ENCODE measurements at regions not wholly inside any gene's neighbourhood (a gene's known extent, or its start where the extent isn't known, plus 50 kb on each side); places are given as distances from the start of the nearest gene placed in this dataset.
A peak's percentile ranks its signal among the peaks of the same experiment; 100 is the strongest.

DNA sequence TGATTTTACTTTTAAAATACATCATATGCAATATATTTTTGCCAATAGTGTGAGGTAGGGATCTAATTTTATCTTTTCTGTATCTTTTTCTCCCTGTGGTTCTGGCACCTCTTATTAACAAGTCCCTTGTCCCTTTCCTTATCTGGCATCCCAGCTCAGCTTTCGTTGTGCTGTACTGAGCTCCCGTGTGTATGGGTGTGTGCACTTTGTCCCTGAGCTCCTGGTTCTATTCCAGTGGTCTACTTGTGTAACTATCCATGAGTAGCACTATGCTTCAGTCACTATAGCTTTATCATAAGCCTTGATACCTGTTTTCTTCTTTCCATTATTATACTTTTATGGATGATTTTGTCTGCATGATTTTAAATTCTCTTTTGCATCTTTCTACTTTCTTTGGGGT is 401.4 kb upstream of the POU3F3 start:
- no peak for DNase-seq

DNA sequence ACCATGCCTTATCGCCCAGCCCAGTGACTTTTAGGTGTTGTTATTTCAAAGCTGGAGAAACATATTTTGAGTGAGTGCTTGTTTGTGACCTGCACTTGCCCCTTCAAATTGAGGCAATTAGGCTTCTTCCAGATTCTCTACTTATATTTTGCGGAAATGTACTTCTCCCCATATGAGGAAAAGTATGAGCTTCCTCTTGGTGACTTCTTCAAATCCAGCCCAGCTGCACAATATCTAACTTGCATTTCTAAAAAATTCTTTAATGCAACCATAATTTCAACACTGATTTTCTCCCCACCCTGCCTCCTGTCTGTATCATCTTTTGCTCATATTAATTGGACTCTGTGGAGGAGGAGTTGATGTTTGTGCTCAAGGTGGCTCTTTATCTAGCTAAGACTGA is 391.2 kb upstream of the POU3F3 start:
- DNase-seq: no peak

DNA sequence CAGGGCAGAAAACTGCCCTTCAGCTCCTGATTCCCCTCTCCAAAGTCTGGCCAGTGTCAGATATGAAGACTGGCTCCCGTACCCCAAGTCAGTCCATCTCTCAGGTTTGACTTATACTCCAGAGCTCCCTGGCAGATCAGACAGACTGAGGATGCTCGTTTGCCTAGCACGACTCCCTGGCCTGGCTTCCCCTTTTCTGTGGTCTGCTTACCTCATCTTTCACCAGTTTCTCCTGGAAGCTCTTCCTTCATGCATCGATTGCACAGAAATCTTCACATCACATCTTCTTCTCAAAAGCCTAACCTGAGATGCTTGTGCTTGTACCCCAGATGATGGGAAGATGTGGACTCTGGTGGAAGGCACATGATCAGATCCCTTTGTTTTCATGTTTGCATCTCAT is 387.9 kb upstream of the POU3F3 start:
- DNase-seq: no peak

DNA sequence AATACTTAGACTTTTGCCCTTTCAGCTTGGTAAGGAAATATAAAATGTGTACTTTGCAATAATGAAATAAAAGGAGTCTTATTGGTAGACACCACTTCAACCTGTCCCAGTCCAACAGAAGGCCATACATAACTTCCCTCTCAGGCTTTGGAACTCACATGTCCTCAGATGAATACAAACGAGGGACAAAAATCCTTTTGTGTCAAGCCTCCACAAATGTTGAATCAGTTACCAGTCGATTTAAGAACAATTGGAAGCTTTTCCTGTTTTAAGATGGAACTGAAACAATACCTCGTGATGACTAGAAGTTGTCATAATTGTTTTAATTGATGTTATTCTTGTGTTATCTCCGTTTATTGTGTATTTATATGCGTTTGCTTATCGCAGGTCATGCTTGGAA is 385.1 kb upstream of the POU3F3 start:
- no peak for DNase-seq

- DNase-seq: no peak
Measured at GRCh38 chr2:104472076-104472475, 381.8 kb upstream of the POU3F3 start.

GRCh38 chr2:104473546-104473945 is 380.4 kb upstream of the POU3F3 start:
- DNase-seq: no peak

DNA sequence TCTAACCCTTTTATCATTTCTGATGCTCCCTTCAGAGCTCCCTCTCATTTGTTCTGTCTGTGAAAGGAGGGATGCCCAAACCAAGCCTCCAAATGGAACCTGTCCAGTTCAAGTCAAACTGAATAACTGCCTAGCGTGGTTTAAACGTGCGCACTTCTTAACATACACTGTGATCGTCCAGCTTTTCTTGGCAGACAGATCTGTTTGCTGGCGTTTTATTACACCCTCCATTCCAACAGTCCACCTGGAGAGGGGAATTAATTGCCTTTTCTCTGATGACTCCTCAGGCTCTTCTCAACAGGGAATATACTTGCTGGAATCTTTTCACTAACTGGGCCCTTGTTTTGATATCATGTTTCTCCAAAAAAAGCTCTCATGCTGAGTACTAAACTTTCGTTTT is 379.2 kb upstream of the POU3F3 start:
- peak; percentile 3 for DNase-seq

GRCh38 chr2:104476075-104476474 is 377.8 kb upstream of the POU3F3 start:
- DNase-seq: no peak

- DNase-seq: no peak
Measured at GRCh38 chr2:104476563-104476988, 377.3 kb upstream of the POU3F3 start.

DNA sequence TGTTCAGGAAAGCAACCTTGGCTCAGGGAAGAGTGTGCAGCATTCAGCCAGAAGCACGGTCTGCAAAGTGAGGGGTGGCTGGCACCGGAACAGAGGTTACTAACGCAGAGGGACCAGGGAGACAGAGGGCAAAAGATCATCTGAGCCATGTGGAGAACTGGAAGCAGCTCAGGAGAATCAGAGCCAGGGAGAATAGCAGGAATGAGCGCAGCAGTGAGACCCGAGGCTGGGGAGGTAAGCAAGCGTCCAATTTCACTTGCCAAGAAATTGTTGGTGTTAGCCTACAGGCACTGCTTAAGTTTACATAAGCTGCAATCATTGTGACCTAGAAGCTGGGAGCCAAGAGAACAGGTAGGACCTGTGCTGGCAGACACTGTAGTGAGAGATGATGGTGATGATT is 372.6 kb upstream of the POU3F3 start:
- DNase-seq: no peak

GRCh38 chr2:104487366-104487765 is 366.5 kb upstream of the POU3F3 start:
- no peak for DNase-seq

DNA sequence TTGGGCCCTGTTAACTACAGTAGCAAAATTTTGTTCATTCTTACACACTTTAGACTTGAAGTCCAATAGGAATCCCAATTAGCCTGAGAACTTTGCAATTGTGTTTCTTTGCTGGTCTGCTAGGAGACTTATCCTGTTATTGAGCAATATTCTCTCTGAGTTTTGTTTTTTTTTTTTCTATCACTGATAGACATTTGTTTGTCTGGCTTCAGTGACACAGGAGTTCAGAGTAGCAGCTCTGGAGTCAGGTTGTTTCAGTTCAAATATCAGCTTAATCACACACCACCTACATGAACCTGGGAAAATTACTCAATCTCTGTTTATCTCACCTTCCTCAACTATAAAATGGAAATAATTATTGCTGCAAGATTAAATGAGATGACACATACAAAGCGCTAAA is 360.2 kb upstream of the POU3F3 start:
- DNase-seq: no peak

DNA sequence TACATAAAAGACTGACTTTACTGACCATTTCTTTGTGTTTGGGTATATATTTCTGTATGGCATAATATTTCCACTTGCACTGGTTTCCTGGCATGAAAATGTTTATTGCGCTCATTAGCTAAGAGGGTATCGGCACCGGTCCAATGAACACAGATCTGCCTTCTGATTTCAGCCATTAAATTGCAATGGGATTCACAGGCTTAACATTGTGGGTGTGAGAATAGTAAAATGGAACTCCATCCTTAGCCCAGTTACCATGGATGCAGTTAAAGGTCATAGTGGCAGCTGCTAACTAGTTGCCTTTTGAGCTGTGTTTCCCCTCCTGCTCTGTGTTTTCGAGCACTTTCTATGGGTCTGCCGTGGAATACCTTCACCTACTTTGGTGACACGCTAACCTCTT is 352.6 kb upstream of the POU3F3 start:
- DNase-seq: no peak

DNA sequence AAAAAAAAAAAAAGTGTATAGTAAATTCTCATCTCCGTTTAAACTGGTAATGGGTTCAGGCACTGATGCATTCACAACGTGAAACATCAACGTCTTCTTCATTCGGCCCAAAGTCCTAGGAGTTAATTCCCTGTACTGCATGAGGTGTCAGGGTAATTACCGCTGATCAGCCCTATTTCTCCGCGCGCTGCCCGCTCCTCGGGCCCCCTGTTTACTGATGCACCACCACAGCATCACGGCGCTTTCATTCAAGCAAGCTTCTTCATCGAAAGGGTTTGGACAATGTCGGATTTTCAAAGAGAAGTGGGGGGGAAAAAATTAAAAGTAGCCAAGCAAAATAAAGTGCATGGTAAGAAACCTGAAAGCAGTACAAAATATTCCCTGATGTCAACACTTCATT is 352.0 kb upstream of the POU3F3 start:
- DNase-seq: no peak

GRCh38 chr2:104502901-104503300 is 351.0 kb upstream of the POU3F3 start:
- no peak for DNase-seq

- no peak for DNase-seq
Measured at GRCh38 chr2:104504331-104505073, 349.4 kb upstream of the POU3F3 start.

- DNase-seq: no peak
Measured at GRCh38 chr2:104518256-104518655, 335.7 kb upstream of the POU3F3 start.

DNA sequence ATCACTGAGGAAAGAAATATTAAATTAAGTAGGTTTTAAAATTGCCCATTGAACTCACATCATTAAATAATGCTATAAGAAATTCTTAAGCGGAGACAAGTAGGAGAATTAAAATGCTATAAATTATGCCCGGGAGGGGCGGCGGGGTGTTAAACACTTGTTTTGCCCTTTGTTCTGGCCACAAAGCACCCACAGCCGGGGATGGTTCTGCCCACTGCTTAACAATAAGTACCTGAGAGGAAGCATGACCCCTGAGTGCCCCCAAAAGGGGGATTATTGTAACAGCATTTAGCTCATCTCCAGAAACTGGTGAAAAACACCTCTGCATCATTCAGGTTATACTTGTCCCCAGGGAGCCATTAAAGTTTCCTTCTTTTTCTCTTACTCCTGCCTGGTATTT is 332.7 kb upstream of the POU3F3 start:
- no peak for DNase-seq

DNA sequence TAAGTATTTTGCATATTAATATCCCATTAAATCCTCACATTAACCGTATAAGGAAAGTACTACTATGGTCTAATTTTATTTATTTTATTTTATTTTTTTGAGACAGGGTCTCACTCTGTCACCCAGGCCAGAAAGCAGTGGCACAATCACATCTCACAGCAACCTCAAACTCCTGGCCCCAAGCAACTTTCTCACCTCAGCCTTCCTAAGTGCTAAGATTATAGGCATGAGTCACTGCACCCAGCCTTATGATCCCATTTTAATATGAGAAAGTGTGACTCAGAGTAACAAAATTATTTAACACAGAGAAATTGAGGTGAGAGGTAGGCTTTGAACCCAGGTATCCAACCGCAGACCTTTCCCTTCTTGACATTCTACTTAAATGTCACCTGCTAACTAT is 330.0 kb upstream of the POU3F3 start:
- no peak for DNase-seq

GRCh38 chr2:104528101-104528500 is 325.8 kb upstream of the POU3F3 start:
- DNase-seq: peak; percentile 7

DNA sequence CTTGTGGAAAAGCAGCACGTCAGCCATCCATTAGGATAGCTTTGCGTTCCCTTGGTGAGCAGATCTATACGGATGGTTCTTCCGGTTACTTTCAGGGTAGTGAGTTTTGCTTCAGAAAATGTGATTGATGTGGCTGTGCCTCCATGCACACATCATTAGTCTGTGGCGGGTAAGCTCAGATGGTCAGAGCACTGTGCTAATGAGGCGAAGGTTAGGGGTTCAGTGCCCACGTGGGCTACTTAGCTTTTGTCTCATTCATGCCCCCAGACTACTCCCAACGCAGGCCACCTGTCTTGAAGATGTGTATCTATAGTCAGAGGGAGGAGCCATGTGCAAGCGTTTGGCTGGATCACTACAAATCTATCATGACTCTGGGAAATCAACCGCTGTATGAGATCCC is 322.8 kb upstream of the POU3F3 start:
- no peak for DNase-seq

DNA sequence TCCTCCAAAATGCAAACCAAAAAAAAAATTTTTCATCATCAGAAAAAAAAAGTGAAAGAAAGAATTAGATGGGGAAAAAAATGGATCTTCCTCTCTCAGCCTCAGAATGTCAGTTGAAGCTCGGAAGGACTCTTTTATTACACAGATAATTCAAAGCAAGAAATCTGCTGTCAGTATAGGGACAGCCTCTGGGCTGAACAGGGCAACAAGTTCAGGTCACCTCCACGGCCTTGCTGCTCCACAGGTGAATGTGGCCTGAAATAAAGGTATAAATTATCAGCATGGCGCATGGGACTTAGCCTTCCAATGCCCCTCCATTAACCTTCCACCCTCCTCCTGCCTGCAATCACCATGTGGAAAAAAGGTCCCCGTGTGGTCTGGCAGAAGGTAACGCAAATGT is 316.8 kb upstream of the POU3F3 start:
- DNase-seq: no peak

DNA sequence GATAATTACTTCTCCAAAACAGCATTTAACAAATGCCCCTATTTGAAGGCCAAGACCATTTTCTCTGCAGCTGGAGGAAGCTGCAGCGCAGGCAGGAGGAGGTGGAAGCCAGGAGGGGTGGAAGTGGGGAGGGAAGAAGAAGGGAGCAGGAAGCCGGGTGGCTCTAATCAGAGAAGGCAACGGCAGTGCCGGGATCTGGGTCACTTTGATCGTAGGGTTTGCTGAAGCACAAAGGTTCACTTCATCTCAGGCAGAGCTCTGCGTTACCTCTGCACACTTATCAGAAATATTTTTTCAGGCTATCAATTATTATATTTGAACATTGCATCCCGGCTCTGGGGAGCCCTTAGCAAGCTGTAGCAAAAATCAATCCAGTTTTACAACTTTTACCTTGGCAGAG is 315.8 kb upstream of the POU3F3 start:
- no peak for DNase-seq

GRCh38 chr2:104539649-104540048 is 314.3 kb upstream of the POU3F3 start:
- DNase-seq: no peak

DNA sequence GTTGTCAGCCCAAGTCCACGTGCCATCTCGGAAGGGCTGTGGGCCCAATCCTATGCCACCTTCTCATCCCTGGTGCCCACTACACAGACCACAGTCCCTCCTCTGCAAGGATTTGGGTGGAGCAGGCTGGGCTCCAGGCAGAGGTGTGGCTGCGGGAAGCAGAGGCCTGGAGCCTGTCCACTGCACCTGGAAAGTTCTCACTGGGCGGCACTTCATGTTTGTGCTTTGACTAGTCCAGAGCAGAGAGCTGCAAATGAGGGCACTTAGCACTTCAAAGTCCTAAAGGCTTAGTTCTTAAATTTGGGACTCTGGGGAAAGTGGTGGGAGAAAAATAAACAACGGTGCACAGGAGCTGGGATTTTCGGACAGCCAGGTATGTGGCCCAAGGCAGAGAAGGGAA is 308.9 kb upstream of the POU3F3 start:
- DNase-seq: no peak
